ENCODE measurements at regions not wholly inside any gene's neighbourhood (a gene's known extent, or its start where the extent isn't known, plus 50 kb on each side); places are given as distances from the start of the nearest gene placed in this dataset.

- no peak overlapping the region for H3K27ac Mint-ChIP-seq (ENCODE audit: unreplicated experiment)
Observed at GRCh38 chr21:26227130-26227529, 56.6 kb upstream of the APP start.

GRCh38 chr21:26226724-26227123 lies 56.2 kb upstream of the APP start:
- Histone ChIP-seq H3K27ac (ENCODE audit: low read depth, low read length) (no peak overlapping the region), H3K79me2 (ENCODE audit: insufficient read depth, low read length) (no peaks in the 10 kb centered on the region), H3K4me2 (ENCODE audit: low read length) (no peak overlapping the region), H3K36me3 (ENCODE audit: insufficient read depth, low read length) (no peaks in the 10 kb centered on the region), H4K20me1 (ENCODE audit: insufficient read depth, low read length) (no peaks in the 10 kb centered on the region), H3K4me3 (ENCODE audit: insufficient read depth, low read depth, low read length) (no peak overlapping the region), H3K4me1 (ENCODE audit: insufficient read depth, low read length) (no peaks in the 10 kb centered on the region), H3K9ac (ENCODE audit: low read length) (no peak overlapping the region), H2AFZ (ENCODE audit: low read depth, low read length) (no peak overlapping the region), H3K9me3 (ENCODE audit: insufficient read depth, low read depth, low read length) (no peaks in the 10 kb centered on the region), H3K27me3 (ENCODE audit: insufficient read depth, low read length) (no peaks in the 10 kb centered on the region)
- Mint-ChIP-seq H3K4me1 (ENCODE audit: low read depth, unreplicated experiment) (no peaks in the 10 kb centered on the region), H3K36me3 (ENCODE audit: low read depth, unreplicated experiment) (no peaks in the 10 kb centered on the region), H3K4me3 (ENCODE audit: unreplicated experiment) (no peak overlapping the region), H3K9me3 (ENCODE audit: unreplicated experiment) (peaks cover under 1% of the 10 kb centered on the region), H3K27ac (ENCODE audit: unreplicated experiment) (no peak overlapping the region), H3K27me3 (ENCODE audit: low read depth, unreplicated experiment) (no peaks in the 10 kb centered on the region)
- FAIRE-seq, result no peak
- DNase-seq (ENCODE audit: low read depth), result no peak
- TF ChIP-seq EZH2 (IDR thresholded peaks at IDR 0.05; ENCODE audit: insufficient read depth, low read length) (no peak), CTCF (IDR thresholded peaks at IDR 0.05; ENCODE audit: insufficient read depth, low read depth, low read length) (no peak)

More at GRCh38 chr21:26227130-26227529, 56.6 kb upstream of the APP start:
- H3K27me3 ChIP-seq (ENCODE audit: insufficient read depth, low read length), result no peaks in the 10 kb centered on the region
- DNase-seq (ENCODE audit: low read depth), result no peak
- no peak overlapping the region for H2AFZ ChIP-seq (ENCODE audit: low read depth, low read length)
- H3K4me1 Mint-ChIP-seq (ENCODE audit: low read depth, unreplicated experiment), result no peaks in the 10 kb centered on the region
- peaks cover 3% of the 10 kb centered on the region for H3K9me3 Mint-ChIP-seq (ENCODE audit: unreplicated experiment)
- H3K36me3 Mint-ChIP-seq (ENCODE audit: low read depth, unreplicated experiment), result no peaks in the 10 kb centered on the region
- H3K27ac ChIP-seq (ENCODE audit: low read depth, low read length), result no peak overlapping the region
- no peak overlapping the region for H3K4me2 ChIP-seq (ENCODE audit: low read length)
- no peak for FAIRE-seq
- H3K4me3 Mint-ChIP-seq (ENCODE audit: unreplicated experiment), result no peak overlapping the region
- TF ChIP-seq EZH2 (IDR thresholded peaks at IDR 0.05; ENCODE audit: insufficient read depth, low read length) (no peak), CTCF (IDR thresholded peaks at IDR 0.05; ENCODE audit: insufficient read depth, low read depth, low read length) (no peak)
- no peaks in the 10 kb centered on the region for H3K4me1 ChIP-seq (ENCODE audit: insufficient read depth, low read length)
- no peak overlapping the region for H3K4me3 ChIP-seq (ENCODE audit: insufficient read depth, low read depth, low read length)
- no peaks in the 10 kb centered on the region for H3K36me3 ChIP-seq (ENCODE audit: insufficient read depth, low read length)
- H3K9ac ChIP-seq (ENCODE audit: low read length), result no peak overlapping the region
- H3K79me2 ChIP-seq (ENCODE audit: insufficient read depth, low read length), result no peaks in the 10 kb centered on the region
- no peaks in the 10 kb centered on the region for H3K9me3 ChIP-seq (ENCODE audit: insufficient read depth, low read depth, low read length)
- no peaks in the 10 kb centered on the region for H4K20me1 ChIP-seq (ENCODE audit: insufficient read depth, low read length)
- H3K27me3 Mint-ChIP-seq (ENCODE audit: low read depth, unreplicated experiment), result no peaks in the 10 kb centered on the region

DNA sequence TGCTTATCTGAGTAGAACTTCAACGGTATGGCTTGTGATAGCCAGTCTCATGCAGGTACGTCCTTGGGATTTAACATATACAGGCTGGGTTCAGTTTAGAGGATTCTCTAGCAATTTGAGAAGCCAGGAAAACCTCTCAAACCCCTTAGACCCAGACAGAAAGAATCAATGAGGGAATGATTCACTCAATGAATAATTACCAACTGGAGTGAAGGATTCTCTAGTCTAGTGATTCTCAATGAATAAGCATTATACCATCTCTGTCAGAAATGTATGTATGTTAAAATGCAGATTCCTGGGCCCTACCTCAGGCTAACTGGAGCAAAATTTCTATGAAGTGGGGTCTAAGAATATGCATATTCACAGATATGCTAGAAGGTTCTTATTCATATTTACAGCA lies 54.5 kb upstream of the APP start:
- no peaks in the 10 kb centered on the region for H4K20me1 ChIP-seq (ENCODE audit: insufficient read depth, low read length)
- no peaks in the 10 kb centered on the region for H3K27me3 ChIP-seq (ENCODE audit: insufficient read depth, low read length)
- no peak overlapping the region for H3K4me2 ChIP-seq (ENCODE audit: low read length)
- H3K36me3 Mint-ChIP-seq (ENCODE audit: low read depth, unreplicated experiment), result no peaks in the 10 kb centered on the region
- no peak overlapping the region for H3K27ac Mint-ChIP-seq (ENCODE audit: unreplicated experiment)
- H3K4me1 ChIP-seq (ENCODE audit: insufficient read depth, low read length), result no peaks in the 10 kb centered on the region
- no peak overlapping the region for H3K9ac ChIP-seq (ENCODE audit: low read length)
- no peaks in the 10 kb centered on the region for H3K9me3 Mint-ChIP-seq (ENCODE audit: unreplicated experiment)
- TF ChIP-seq CTCF (IDR thresholded peaks at IDR 0.05; ENCODE audit: insufficient read depth, low read depth, low read length), result no peak
- TF ChIP-seq EZH2 (IDR thresholded peaks at IDR 0.05; ENCODE audit: insufficient read depth, low read length), result no peak
- H2AFZ ChIP-seq (ENCODE audit: low read depth, low read length), result no peak overlapping the region
- no peak overlapping the region for H3K4me3 ChIP-seq (ENCODE audit: insufficient read depth, low read depth, low read length)
- no peak overlapping the region for H3K27ac ChIP-seq (ENCODE audit: low read depth, low read length)
- no peaks in the 10 kb centered on the region for H3K36me3 ChIP-seq (ENCODE audit: insufficient read depth, low read length)
- DNase-seq (ENCODE audit: low read depth), result no peak
- H3K27me3 Mint-ChIP-seq (ENCODE audit: low read depth, unreplicated experiment), result no peaks in the 10 kb centered on the region
- H3K79me2 ChIP-seq (ENCODE audit: insufficient read depth, low read length), result no peaks in the 10 kb centered on the region
- H3K4me1 Mint-ChIP-seq (ENCODE audit: low read depth, unreplicated experiment), result no peaks in the 10 kb centered on the region
- no peak overlapping the region for H3K4me3 Mint-ChIP-seq (ENCODE audit: unreplicated experiment)
- no peaks in the 10 kb centered on the region for H3K9me3 ChIP-seq (ENCODE audit: insufficient read depth, low read depth, low read length)
- FAIRE-seq, result no peak
